NCI-H1417 treated with DMSO at 0.1 percent for 48 hours (cell line): ENCODE measurements at regions not wholly inside any gene's neighbourhood (a gene's known extent, or its start where the extent isn't known, plus 50 kb on each side); places are given as distances from the start of the nearest gene placed in this dataset.
"Not testable (repeated sequence)": the region's sequence is repeated elsewhere in the genome, so short reads cannot be mapped to it uniquely, and the experiment has no call there.

Experiments used
- DNase-seq: peaks from one replicate; lab custom pipeline; 2025; lab: John Stamatoyannopoulos, UW

GRCh38 chr7:113783403-113783802, 135.4 kb downstream of the PPP1R3A start:
- DNase-seq, result no peak

- no peak for DNase-seq
These were observed 143.0 kb downstream of the PPP1R3A start for GRCh38 chr7:113775804-113776203.

DNA sequence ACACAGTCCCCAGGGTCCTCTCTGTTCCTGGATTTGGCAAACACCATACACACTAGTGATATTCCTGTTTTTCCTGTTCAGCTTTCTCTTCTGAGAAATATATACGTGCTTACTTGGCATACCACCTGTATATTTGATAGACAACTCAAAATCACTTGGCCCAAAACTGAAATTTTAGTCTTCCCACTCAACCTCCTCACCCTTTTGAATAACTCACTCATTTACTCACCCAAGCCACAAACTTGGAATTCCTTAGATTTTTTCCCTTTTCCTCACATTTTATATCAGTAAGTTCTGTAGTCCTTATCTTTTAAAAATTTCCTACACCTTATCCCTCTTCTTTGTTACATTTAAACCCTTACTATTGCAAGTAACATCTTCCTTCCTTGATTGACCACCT, 143.4 kb downstream of the PPP1R3A start:
- DNase-seq, result no peak

DNA sequence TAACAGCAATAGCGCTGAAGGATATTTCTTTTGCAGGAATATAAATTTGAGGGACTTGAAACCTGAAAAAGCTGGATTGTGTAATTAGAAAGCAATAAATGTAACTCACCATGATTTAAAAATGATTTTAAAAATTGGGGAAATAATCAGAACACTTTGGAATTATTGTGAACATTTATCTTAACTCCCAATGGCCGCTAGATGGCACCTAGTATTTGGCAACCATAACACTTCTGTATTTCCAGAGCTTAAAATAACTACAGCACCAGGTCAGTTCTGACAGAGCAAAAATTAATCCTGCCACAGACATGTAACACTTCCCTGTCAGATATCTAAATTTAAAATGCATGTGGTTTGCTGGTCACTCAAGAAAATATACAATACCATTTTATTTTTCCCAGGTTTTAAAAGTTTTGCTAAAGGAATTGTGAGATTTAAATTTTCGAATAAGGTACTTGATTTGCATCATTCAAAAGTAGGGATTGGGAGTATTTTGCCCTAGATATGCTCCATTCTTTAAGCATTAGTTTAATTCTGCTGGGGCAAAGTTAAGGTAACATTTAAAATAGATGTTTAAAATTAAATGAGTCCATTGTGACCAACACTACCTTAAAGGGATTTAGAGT, 144.5 kb downstream of the PPP1R3A start:
- DNase-seq, result peak; percentile 61

DNA sequence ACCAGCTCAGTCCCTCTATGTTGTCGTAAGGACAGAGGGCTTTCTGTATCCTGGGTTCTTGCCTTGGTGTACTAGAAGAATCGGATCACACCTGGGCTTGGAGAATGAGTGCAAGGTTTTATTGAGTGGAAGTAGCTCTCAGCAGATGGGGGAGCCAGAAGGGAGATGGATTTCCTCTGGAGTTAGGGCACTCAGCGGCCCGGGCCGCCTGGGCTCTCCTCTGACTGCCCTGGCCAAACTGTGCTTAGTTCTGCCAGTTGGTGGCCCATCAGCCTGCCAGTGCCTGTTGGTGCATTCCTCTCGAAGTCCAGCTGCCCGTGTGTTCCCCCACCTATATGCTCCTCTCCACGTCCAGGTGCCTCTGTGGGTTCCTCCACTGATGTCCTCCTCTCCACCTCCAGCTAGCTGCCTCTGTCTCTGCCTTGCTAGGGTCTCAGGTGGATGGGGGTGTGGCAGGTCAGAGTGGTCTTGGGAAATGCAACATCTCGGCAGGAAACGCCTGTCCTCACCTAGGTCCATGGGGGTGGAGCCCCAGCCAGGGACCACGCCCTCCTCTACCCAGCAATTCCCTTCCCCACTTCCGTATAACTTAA, 148.6 kb downstream of the PPP1R3A start:
- no peak for DNase-seq

- DNase-seq, result no peak
These were observed 150.4 kb downstream of the PPP1R3A start for GRCh38 chr7:113768387-113768786.

DNA sequence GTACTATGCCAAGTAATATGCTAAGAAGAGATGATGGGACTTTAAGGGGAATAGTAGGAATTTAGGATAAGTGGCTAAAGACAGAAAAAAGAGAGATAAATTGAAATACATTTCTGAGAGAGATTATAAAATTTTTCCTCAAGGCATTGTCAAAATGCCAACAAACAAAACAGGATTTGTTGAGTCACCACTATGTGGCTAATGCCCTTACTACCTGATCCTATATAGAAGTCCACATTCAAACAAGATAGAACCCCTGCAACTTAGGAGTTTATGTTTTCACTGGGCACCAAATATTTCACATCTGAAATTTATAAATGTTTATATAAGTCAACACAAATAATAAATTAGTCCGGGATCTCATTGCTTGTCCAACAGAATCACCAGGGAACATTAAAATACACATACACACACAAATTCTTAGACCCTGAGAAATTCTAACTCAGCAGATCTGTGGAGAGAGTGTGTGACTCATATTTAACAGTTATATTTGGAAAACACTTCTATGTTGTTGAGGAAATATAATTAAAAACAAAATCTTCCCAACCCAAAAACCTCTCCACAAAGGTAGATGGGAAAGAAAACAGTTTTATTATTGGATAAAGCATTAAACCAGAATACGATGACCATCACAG, 154.3 kb downstream of the PPP1R3A start:
- DNase-seq, result no peak

- DNase-seq, result no peak
These were observed 155.6 kb downstream of the PPP1R3A start for GRCh38 chr7:113763226-113763625.

DNA sequence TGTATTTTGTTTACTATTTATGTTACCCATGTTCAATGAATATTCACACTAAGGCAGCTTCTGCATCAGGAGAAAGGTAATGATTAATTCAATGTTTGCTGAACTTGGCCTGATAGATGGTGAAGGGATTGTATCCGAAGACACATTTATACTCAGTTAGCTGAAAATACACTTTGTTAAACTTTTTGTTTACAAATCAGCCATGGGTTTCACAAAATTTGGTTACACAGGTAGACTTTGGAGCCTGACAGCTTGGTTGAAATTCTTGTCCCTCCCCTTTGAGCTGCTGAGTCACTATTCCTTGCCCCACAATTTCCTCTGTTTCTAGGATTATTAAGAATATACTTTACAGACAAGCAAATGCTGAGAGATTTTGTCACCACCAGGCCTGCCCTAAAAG, 162.6 kb downstream of the PPP1R3A start:
- DNase-seq, result no peak

DNA sequence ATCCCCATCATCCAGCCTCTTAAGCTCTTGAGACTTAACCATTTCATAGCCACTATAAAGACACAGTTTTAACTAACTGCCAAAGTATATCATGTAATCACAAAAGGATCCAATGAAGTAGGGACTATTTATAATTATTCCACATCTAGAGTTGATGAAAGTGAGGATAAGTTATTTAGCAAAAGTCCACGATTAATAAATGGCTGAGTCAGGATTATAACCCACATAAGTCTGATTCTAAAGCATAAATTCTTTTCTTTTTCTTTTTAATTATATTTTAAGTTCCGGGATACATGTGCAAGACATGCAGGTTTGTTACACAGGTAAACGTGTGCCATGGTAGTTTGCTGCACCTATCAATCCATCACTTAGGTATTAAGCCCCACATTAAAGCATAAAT, 166.1 kb downstream of the PPP1R3A start:
- no peak for DNase-seq

- DNase-seq, result no peak
These were observed 166.5 kb downstream of the PPP1R3A start for GRCh38 chr7:113752289-113752688.

DNA sequence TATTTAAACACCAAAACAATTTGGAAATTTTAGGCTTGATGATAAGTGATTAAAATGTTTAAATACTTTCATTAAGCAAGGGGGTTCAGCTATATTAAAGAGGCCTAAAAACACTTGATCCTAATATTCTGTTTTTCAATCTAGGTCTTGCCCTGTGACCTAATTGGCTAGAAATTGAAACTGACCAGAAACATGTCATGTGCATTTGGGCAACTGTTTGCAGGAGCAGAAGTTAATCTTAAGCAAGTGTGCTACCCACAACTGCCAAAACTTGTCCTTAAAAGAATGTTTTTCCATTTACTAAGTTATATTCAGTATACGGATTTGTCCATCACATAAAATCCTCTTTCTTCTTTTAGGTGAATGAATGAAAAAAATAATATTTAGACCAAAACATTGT, 167.3 kb downstream of the PPP1R3A start:
- DNase-seq, result no peak

DNA sequence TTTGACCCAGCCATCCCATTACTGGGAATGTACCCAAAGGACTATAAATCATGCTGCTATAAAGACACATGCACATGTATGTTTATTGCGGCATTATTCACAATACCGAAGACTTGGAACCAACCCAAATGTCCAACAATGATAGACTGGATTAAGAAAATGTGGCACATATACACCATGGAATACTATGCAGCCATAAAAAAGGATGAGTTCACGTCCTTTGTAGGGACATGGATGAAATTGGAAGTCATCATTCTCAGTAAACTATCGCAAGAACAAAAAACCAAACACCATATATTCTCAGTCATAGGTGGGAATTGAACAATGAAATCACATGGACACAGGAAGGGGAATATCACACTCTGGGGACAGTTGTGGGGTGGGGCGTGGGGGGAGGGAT, 170.4 kb downstream of the PPP1R3A start:
- DNase-seq, result not testable (repeated sequence)

DNA sequence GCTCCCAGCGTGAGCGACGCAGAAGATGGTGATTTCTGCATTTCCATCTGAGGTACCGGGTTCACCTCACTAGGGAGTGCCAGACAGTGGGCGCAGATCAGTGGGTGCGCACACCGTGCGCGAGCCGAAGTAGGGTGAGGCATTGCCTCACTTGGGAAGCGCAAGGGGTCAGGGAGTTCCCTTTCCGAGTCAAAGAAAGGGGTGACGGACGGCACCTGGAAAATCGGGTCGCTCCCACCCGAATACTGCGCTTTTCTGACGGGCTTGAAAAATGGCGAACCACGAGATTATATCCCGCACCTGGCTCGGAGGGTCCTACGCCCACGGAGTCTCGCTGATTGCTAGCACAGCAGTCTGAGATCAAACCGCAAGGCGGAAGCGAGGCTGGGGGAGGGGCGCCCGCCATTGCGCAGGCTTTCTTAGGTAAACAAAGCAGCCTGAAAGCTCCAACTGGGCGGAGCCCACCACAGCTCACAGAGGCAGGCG, 175.8 kb downstream of the PPP1R3A start:
- DNase-seq, result not testable (repeated sequence)

- DNase-seq, result no peak
These were observed 176.4 kb downstream of the PPP1R3A start for GRCh38 chr7:113742377-113742776.

DNA sequence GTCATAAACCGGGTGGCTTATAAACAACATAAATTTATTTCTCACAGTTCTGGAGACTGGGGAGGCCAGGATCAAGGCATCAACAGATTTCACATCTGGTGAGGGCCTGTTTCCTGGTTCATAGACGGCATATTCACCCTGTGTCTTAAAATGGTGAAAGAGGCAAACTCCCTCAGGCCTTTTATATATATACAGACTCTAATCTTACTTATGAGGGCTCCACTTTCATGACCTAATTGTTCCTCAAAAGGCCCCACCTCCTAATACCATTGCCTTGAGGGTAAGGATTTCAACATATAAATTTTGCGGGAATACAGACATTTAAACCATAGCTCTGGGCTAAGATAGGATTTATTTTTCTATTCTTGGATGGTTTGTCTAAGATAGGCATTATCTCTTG, 187.2 kb downstream of the PPP1R3A start:
- DNase-seq, result no peak

- no peak for DNase-seq
These were observed 188.4 kb downstream of the PPP1R3A start for GRCh38 chr7:113730309-113730955.

- no peak for DNase-seq
These were observed 191.3 kb downstream of the PPP1R3A start for GRCh38 chr7:113727486-113727885.

GRCh38 chr7:113722006-113722405, 196.8 kb downstream of the PPP1R3A start:
- DNase-seq, result no peak

GRCh38 chr7:113717739-113718138, 201.1 kb downstream of the PPP1R3A start:
- no peak for DNase-seq

DNA sequence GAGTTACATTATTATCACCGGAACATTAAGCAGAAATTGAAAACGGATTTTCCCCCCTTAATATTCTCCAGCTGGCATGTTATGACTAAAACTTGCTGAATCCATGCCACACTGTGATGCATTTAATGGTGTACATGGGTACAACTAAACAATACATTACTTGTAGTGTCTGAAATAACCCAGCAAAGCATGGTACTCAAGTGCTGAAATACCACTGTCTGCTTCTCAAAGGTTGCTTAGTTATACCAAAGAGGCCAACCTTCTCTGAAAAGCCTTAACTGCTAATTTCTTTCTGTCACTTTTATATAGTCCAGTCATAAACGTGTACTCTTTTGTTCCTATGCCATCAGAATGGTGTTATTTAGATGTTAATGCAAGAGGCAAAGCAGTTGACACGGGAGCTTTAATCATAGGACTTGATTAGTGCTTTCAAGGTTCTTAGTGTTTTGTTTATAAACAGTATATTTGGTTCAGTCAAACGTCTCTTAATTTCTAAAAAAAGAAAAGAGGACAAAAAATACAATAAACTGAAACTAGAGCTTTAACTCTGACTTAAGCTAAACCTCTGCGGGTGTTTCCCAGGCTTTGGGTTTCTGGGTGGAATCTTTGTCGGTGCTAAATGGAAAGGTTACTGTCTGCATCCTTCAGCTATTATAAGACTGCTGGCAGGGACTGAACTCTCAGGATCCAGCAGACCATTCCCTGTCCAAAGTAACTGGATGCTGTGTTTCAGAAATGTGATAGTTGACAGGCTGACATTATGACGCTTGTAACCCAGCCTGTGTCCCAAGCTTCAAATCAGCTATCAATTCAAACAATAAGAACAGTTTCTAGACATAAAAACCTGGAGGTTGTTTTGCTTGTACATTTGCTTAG, 202.6 kb downstream of the PPP1R3A start:
- no peak for DNase-seq

DNA sequence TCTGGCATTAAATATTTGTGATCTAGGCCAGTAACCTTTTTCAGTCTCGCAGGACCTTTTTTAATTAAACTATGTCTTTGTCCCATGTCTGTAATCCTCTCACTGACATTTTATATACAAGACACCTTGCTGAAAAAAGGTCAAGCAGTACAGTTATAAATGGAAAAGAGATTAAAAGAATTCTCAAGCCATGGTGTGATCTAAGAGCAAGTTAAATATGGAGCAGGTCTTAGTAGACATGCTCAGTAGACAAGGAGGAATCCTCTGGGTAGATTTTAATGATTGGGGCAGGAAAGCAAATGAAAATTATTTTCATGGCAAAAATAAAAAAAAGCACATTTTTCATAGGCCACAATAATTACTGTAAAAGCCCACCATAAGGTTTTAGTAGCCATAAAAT, 203.5 kb downstream of the PPP1R3A start:
- no peak for DNase-seq
